Calu3 (cell line): ENCODE measurements at regions not wholly inside any gene's neighbourhood (a gene's known extent, or its start where the extent isn't known, plus 50 kb on each side); places are given as distances from the start of the nearest gene placed in this dataset.

Experiments used
- BruUV-seq: library from RNA; stranded (reverse); fragments of 400-500 nt; replicated peaks from 2 replicates; lab custom pipeline; 2021; lab: Mats Ljungman, UMichigan
- CTCF ChIA-PET: fragments of 300-600 bp; sonication (Branson Sonifier 250); formaldehyde crosslinking; loops from one replicate; lab custom pipeline; 2022; ENCODE audit warnings: antibody characterized with exemption; lab: Charles Lee
- DNase-seq: peaks from one replicate; pipeline ENCODE4 v3.0.0; 2022
- H3K27ac Mint-ChIP-seq: one replicate; pipeline ENCODE4 v1.8.0; 2022; ENCODE audit warnings: mixed read lengths; ENCODE audit not compliant: unreplicated experiment
- H3K27me3 Mint-ChIP-seq: one replicate; pipeline ENCODE4 v1.8.0; 2022; ENCODE audit warnings: mixed read lengths; ENCODE audit not compliant: unreplicated experiment
- H3K36me3 Mint-ChIP-seq: one replicate; pipeline ENCODE4 v1.8.0; 2022; ENCODE audit warnings: mild to moderate bottlenecking, moderate library complexity, mixed read lengths; ENCODE audit not compliant: insufficient read depth, unreplicated experiment
- H3K4me1 Mint-ChIP-seq: one replicate; pipeline ENCODE4 v1.8.0; 2022; ENCODE audit warnings: mild to moderate bottlenecking, low read depth, mixed read lengths; ENCODE audit not compliant: unreplicated experiment
- H3K4me3 Mint-ChIP-seq: one replicate; pipeline ENCODE4 v1.8.0; 2022; ENCODE audit warnings: mild to moderate bottlenecking, low read depth, moderate library complexity, mixed read lengths; ENCODE audit not compliant: unreplicated experiment
- H3K9me3 Mint-ChIP-seq: one replicate; pipeline ENCODE4 v1.8.0; 2022; ENCODE audit warnings: low read depth, mixed read lengths; ENCODE audit not compliant: unreplicated experiment
- intact Hi-C: fragments of 100-400 bp; cut with micrococcal nuclease; formaldehyde crosslinking; loops from one replicate; pipeline ENCODE4 v1.10.0; 2022; ENCODE audit not compliant: unreplicated experiment
- TF ChIP-seq, protein P1 (sequence below): fragments of 200-600 bp; IDR thresholded peaks from one replicate; pipeline ENCODE4 v1.8.0; 2022; ENCODE audit warnings: antibody characterized with exemption; ENCODE audit not compliant: unreplicated experiment

- intact Hi-C loops = no loop called here
- DNase-seq = no peak
- Mint-ChIP-seq H3K4me1 (peaks cover 12% of the 10 kb centered on the region), H3K27ac (no peak overlapping the region), H3K9me3 (no peaks in the 10 kb centered on the region), H3K36me3 (no peaks in the 10 kb centered on the region), H3K27me3 (peaks cover 94% of the 10 kb centered on the region), H3K4me3 (no peak overlapping the region)
- CTCF ChIA-PET = interaction anchor here (0.6 kb wide), 1 partner anchor 36 kb away, joined by 3 read pairs; no protein-coding TSS in a partner anchor
- TF ChIP-seq, protein P1, sequence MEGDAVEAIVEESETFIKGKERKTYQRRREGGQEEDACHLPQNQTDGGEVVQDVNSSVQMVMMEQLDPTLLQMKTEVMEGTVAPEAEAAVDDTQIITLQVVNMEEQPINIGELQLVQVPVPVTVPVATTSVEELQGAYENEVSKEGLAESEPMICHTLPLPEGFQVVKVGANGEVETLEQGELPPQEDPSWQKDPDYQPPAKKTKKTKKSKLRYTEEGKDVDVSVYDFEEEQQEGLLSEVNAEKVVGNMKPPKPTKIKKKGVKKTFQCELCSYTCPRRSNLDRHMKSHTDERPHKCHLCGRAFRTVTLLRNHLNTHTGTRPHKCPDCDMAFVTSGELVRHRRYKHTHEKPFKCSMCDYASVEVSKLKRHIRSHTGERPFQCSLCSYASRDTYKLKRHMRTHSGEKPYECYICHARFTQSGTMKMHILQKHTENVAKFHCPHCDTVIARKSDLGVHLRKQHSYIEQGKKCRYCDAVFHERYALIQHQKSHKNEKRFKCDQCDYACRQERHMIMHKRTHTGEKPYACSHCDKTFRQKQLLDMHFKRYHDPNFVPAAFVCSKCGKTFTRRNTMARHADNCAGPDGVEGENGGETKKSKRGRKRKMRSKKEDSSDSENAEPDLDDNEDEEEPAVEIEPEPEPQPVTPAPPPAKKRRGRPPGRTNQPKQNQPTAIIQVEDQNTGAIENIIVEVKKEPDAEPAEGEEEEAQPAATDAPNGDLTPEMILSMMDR = no peak
- BruUV-seq = no TSS peak
These were observed 86.3 kb upstream of the TNRC6C start for GRCh38 chr17:77872199-77872598.

DNA sequence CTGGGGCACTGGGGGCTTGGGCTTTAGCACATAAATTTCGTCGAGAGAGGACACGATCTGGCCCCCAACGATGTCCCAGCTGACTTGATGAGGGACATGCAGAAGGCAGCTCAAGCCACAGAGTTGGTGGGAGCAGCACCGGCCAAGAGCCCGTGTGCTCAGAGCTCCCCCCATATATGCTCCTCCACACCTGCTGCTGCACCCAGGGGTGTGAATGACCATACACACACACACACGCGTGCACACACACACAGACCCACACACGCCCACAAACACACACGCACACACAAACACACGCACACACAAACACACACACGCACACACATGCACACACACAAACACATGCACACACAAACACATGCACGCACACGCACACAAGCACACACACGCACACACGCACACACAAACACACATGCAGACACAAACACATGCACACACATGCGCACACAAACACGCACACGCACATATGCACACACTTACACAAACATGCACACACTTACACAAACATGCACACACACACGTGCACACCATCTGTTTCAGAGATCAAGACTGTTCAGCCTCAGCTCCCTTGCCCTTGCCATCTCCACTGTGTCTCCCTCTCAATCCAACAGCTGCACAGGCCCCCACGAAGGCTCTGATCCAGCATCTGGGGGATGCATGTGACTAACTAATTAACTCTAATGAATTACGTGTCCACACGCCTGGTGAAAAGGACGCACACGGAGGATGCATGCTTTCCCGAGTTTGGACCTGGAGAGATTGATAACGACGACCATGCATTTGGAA is 85.6 kb upstream of the TNRC6C start:
- CTCF ChIA-PET = no interaction called here
- no peak overlapping the region for H3K4me3 Mint-ChIP-seq
- H3K27me3 Mint-ChIP-seq = peaks cover 94% of the 10 kb centered on the region

DNA sequence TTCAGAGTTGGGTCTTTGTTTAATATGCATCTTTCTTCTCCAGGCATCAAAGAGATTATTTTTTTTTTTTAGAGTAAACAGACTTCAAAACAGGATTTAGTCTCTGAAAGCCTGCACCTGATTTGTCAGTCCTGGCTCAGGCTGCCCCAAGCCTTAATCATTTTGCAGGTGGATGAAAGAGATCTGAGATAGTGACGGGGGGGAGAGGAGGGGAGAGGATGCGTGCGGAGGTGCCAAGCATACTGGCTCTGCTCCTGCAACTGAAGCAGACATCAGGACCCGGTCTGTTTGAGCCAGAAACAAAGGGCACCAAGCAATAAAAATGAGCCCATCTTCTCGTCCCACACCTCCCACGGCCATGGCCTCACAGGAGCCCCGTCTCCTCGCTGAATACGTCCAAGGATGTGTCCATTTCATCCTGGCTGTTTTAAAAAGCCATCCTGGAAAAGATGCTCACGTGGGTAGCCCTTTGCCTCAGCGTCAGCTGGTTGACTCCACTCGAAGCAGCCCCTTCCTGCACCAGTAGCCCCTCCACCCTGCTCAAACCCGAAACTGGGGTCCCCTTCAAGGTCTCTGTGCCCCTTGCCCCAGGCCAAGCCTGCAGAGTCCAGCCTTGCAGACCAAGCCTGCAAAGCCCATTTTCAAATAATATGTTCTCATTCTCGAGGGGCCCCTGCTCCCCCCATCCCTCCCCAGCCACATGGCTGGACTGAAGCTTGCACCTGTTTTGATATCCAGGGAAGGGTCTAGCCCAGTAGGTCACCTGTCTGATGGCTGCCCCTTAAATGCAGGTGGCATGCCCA is 84.8 kb upstream of the TNRC6C start:
- TF ChIP-seq, protein P1 = no peak
- no TSS peak for BruUV-seq
- H3K4me1 Mint-ChIP-seq = peaks cover 12% of the 10 kb centered on the region
- no peak overlapping the region for H3K4me3 Mint-ChIP-seq
- no peak overlapping the region for H3K27ac Mint-ChIP-seq
- DNase-seq = no peak
- intact Hi-C loops = no loop called here
- H3K27me3 Mint-ChIP-seq = peaks cover 91% of the 10 kb centered on the region
- H3K9me3 Mint-ChIP-seq = no peaks in the 10 kb centered on the region
- CTCF ChIA-PET = no interaction called here
- no peaks in the 10 kb centered on the region for H3K36me3 Mint-ChIP-seq

More for the DNA sequence above, 85.6 kb upstream of the TNRC6C start:
- no peak overlapping the region for H3K27ac Mint-ChIP-seq
- no peaks in the 10 kb centered on the region for H3K9me3 Mint-ChIP-seq
- no peaks in the 10 kb centered on the region for H3K36me3 Mint-ChIP-seq
- intact Hi-C loops = no loop called here
- BruUV-seq = no TSS peak
- DNase-seq = no peak
- TF ChIP-seq, protein P1 = no peak
- peaks cover 12% of the 10 kb centered on the region for H3K4me1 Mint-ChIP-seq

GRCh38 chr17:77874303-77875050 is 84.0 kb upstream of the TNRC6C start:
- no TSS peak for BruUV-seq
- Mint-ChIP-seq H3K4me3 (no peak overlapping the region), H3K9me3 (no peaks in the 10 kb centered on the region), H3K27me3 (peaks cover 89% of the 10 kb centered on the region), H3K36me3 (no peaks in the 10 kb centered on the region), H3K4me1 (peaks cover 12% of the 10 kb centered on the region), H3K27ac (no peak overlapping the region)
- intact Hi-C loops = no loop called here
- CTCF ChIA-PET = no interaction called here
- no peak for DNase-seq
- TF ChIP-seq, protein P1 = no peak
